NCI-H226 (cell line): ENCODE measurements at regions not wholly inside any gene's neighbourhood (a gene's known extent, or its start where the extent isn't known, plus 50 kb on each side); places are given as distances from the start of the nearest gene placed in this dataset.
"Not testable (repeated sequence)": the region's sequence is repeated elsewhere in the genome, so short reads cannot be mapped to it uniquely, and the experiment has no call there.

Experiments
- DNase-seq: peaks from one replicate; pipeline ENCODE4 v3.0.0-alpha.2; 2015

- DNase-seq = no peak
Observed at GRCh38 chr5:12626556-12626955, 722.3 kb upstream of the CTNND2 start.

DNA sequence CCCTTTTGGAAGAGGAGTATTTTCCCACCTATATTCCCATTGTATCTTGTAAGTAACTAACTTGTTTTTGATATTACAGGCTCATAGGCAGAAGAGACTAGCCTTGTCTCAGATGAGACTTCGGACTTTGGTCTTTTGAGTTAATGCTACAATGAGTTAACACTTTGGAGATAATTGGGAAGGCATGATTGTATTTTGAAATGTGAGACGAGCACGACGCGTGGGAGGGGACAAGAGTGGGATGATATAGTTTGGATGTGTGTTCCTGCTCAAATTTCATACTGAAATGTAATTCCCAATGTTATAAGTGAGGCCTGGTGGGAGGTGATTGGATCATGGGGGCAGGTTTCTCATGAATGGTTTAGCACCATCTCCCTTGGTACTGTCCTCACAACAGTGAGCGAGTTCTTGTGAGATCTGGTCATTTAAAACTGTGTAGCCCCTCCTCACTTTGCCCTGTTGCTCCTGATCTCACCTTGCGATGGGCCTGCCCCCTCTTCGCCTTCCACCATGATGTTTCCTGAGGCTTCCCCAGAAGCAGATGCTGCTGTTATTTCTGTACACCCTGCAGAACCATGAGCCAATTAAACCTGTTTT lies 721.5 kb upstream of the CTNND2 start:
- no peak for DNase-seq

GRCh38 chr5:12624776-12625560 lies 720.7 kb upstream of the CTNND2 start:
- no peak for DNase-seq

GRCh38 chr5:12623408-12623807 lies 719.2 kb upstream of the CTNND2 start:
- DNase-seq = no peak

DNA sequence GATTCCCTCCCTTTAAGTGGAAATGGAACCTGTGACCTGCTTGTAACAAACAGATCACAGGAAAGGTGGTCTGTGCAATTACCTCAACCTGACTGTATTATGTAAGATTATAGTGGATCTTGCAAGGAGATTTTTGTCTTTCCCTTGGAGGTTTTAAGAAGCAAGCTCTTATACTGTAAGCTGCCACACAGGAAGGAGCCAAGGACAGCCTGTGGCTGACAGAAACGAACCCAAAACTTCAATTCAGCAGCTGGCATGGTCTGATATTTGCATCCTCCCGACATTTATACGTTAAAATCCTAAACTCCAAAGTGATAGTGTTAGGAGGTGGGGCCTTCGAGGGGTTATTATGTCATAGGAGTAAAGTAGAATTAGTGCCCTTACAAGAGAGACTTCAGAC lies 711.8 kb upstream of the CTNND2 start:
- no peak for DNase-seq

GRCh38 chr5:12615141-12615820 lies 711.0 kb upstream of the CTNND2 start:
- no peak for DNase-seq

- no peak for DNase-seq
Observed at GRCh38 chr5:12614608-12615007, 710.4 kb upstream of the CTNND2 start.

GRCh38 chr5:12611132-12611531 lies 706.9 kb upstream of the CTNND2 start:
- no peak for DNase-seq

- DNase-seq = not testable (repeated sequence)
Observed at GRCh38 chr5:12607817-12608216, 703.6 kb upstream of the CTNND2 start.

GRCh38 chr5:12592228-12592627 lies 688.0 kb upstream of the CTNND2 start:
- no peak for DNase-seq

DNA sequence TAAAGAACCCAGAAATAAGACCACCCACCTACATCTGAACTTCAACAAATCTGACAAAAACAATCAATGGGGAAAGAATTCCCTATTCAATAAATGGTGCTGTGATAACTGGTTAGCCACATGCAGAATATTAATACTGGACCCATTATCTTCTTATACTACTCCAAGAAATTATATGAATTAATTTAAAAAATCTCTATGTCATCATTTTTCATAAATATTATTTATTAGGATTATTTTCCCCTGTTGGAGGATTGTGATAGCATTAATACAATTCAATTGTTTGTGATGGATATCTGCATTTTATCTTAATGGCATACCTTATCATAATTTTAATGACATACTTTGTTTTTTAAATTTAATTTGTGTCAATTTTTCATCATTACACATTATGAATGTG lies 682.2 kb upstream of the CTNND2 start:
- no peak for DNase-seq

GRCh38 chr5:12578803-12579202 lies 674.6 kb upstream of the CTNND2 start:
- not testable (repeated sequence) for DNase-seq

DNA sequence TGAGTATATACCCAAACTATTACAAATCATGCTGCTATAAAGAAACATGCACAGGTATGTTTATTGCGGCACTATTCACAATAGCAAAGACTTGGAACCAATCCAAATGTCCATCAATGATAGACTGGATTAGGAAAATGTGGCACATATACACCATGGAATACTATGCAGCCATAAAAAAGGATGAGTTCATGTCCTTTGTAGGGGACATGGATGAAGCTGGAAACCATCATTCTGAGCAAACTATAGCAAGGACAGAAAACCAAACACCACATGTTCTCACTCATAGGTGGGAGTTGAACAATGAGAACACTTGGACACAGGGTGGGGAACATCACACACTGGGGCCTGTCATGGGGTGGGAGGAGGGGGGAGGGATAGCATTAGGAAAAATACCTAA lies 672.7 kb upstream of the CTNND2 start:
- not testable (repeated sequence) for DNase-seq

- not testable (repeated sequence) for DNase-seq
Observed at GRCh38 chr5:12574298-12575093, 670.2 kb upstream of the CTNND2 start.

DNA sequence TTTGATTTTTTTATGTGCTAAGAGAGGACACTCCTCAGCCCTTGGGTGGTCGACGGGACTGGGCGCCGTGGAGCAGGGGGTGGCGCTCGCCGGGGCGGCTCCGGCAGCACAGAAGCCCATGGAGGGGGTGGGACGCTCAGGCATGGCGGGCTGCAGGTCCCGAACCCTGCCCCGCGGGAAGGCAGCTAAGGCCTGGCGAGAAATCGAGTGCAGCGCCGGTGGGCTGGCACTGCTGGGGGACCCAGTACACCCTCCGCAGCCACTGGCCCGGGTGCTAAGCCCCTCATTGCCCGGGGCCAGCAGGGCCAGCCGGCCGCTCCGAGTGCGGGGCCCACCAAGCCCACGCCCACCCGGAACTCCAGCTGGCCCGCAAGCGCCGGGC lies 669.7 kb upstream of the CTNND2 start:
- DNase-seq = not testable (repeated sequence)

DNA sequence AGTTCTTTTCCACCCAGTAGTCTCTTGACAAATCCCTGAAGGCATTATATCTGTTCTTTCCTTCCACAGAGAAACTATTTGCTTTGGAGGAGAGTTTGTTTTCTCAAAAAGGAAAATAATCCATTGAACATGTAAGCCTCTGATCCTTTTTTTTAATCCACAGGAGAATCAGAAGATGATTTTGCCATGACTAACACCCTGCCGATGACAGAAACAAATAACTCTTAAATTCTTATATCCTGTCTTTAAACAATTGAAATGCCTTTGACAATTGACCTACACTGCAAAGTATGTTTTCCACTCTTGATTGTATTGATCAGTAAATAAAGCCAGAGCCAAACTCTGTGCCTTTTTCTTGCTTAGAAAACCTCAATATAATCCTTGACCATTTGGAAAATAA lies 666.4 kb upstream of the CTNND2 start:
- no peak for DNase-seq

- no peak for DNase-seq
Observed at GRCh38 chr5:12566441-12566840, 662.2 kb upstream of the CTNND2 start.

DNA sequence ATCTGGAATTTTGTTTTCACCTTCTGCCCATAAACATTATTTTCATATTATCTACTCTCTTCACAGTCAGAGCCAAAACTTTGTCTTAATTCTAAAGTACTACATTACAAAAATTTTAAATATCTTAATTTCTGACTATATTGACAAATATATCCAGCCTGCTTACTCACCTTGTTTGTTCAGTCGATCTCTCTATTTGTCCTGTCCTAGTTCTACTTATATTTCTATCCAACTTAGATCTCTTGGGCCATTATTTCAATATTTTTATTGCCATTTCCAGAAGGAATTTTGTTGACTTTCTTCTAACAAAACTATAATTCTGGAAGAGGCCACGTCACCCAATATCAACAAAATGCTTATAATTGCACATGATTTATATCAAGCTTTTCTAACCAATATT lies 652.8 kb upstream of the CTNND2 start:
- no peak for DNase-seq

DNA sequence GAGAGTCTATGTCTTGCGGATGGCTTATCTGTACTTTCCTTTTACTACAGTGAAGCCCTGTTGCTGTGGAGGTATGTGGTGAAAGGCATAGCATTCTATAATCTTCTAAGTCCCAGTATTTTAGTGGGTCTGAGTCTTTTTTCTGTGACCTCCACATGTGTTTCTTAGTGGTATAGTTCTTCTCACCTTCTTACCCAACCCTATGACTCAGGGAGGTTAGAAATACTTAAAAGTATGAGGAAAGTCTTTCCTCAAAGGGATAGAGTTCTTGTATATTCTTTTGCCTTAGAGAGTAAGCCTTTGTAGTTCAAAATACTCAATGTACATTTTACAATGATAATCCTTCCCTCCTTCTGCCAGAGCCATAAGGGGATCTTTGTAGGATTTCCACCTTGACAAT lies 621.9 kb upstream of the CTNND2 start:
- no peak for DNase-seq

DNA sequence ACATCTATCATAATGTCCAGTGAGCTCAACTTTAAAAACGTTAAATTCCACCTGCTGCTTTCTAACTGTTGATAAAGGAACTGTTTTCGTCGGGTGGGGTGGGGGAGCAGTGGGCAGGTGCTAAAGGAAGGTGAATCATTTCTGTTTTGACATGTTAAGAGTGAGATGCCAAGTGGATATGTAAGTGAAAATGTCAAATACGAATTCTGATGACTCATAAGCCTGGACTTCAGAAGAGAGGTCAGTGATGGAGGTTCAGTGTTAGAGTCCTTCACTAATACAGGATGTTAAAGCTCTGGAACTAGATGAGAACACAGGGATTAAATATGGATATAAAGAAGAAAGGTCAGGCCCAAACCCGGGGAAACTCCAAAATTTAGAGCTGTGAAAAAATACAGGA lies 617.9 kb upstream of the CTNND2 start:
- no peak for DNase-seq

- DNase-seq = not testable (repeated sequence)
Observed at GRCh38 chr5:12504983-12505382, 600.7 kb upstream of the CTNND2 start.

DNA sequence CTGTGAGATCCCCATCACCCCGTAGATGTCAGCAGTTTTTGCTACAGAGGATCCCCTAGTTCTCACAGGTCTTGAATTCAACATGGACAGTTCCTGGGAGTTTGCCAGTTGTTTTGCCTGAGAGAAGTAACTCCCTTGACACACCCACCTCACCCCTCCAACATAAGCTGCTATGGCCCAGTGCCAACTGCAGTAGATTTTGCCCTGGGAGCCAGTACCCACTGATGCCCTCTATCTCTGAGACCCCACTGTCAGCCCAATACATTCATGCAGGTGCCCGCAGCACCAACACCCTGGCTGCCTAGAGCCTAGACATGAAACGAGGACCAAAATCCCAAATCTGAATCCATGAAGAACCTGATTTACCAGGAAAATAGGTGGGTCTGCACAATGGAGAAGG lies 583.9 kb upstream of the CTNND2 start:
- DNase-seq = no peak

DNA sequence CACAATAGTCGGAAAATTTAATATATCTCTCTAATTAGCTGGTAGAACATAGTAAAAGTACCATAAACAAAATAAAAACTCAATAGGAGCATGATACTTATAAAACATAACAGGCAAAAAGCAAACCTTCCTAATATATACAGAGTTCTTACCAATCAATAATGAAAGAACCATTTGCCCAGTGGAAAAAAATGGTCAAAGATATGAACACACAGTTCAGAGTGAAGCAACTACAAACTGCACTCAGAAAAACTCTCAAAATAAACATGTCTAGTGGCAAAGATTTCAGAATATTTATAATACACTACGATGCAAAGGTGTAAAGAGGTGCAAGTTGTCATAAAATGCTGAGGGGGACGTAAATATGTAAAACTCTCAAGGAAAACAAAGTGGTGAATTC lies 576.2 kb upstream of the CTNND2 start:
- DNase-seq = no peak
